ENCODE measurements at regions not wholly inside any gene's neighbourhood (a gene's known extent, or its start where the extent isn't known, plus 50 kb on each side); places are given as distances from the start of the nearest gene placed in this dataset.
"Not testable (repeated sequence)": the region's sequence is repeated elsewhere in the genome, so short reads cannot be mapped to it uniquely, and the experiment has no call there.

- no peak for DNase-seq (ENCODE audit: low read depth)
Observed at GRCh38 chr5:2861605-2862004, 110.1 kb upstream of the IRX2 start.

DNA sequence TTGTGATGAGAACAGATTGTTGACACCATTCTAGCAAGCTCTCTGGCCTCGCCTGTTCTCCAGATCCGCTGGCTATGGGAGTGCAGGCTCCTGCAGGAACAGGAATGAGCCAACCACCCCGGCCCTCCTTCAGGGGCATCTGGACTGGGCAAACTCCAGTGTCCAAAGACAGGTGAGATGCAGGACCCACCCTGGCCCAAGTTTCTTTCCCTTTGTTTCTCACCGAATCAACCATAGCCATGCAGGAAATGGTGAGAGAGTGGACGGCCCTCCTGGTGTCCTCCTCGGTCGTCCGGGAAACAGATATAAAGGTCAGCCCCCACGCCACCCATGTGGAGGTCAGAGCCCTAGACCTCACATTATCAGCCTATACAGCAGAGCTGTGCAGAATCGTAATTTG is 108.6 kb upstream of the IRX2 start:
- no peak for DNase-seq (ENCODE audit: low read depth)

DNA sequence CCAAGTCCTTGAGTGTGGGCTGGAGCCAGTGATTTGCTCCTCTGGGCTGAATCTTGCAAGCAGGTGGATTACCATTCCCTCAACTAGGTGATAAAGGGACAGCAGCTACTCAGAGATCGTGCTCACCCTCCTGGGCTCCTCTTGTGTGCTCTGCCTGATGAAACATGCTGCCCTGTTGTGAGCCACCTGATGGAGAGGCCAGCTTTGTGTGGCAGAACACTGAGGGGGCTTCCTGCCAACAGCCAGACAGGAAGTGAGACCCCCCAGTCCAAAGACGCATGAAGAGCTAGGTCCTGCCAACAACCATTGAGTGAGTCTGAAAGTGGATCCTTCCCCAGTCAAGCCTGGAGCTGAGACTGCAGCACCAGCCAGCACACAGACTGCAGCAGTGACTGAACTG is 106.4 kb upstream of the IRX2 start:
- DNase-seq (ENCODE audit: low read depth), result no peak

- DNase-seq (ENCODE audit: low read depth), result no peak
Observed at GRCh38 chr5:2856206-2856605, 104.7 kb upstream of the IRX2 start.

- no peak for DNase-seq (ENCODE audit: low read depth)
Observed at GRCh38 chr5:2852446-2852845, 101.0 kb upstream of the IRX2 start.

GRCh38 chr5:2851895-2852294 is 100.4 kb upstream of the IRX2 start:
- no peak for DNase-seq (ENCODE audit: low read depth)

- no peak for DNase-seq (ENCODE audit: low read depth)
Observed at GRCh38 chr5:2849429-2849828, 98.0 kb upstream of the IRX2 start.

GRCh38 chr5:2848619-2849018 is 97.1 kb upstream of the IRX2 start:
- no peak for DNase-seq (ENCODE audit: low read depth)

DNA sequence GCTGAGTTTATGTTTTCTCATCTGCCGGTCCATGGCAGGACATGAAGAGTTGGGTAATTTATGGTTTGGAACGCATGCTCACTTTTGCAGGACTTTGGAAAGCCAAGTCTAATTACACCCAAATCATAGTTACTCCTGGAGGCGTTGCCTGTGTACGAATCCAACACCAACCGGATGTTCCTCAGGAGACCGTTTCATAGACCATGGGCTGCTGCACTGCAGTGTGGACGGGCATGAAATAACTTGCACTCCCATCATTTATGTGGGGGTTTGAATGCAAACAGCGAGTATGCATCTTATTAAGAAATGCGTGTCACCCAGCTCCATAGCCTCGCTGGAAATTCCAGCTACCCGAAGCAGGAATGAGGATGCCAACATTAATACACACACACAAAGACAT is 96.1 kb upstream of the IRX2 start:
- DNase-seq (ENCODE audit: low read depth), result no peak

DNA sequence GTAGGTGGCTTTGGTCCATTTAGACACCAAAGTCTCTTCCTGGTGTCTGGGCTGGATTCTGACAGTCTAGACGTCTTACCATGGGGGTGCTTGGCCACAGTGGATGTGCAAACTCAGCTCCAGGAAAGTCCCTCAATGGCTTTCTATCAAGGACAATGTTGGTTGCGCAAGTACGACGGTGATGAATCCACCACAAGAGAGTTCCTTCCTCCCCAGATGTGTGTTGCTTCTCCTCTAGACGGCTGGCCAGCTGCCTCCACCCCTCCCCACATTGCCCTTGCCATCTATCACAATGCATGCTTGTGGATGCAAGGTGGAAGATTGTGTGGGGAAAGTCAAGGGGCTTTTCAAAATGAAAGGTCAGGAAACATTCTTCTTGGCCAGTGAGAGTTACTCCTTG is 89.7 kb upstream of the IRX2 start:
- DNase-seq (ENCODE audit: low read depth), result no peak

DNA sequence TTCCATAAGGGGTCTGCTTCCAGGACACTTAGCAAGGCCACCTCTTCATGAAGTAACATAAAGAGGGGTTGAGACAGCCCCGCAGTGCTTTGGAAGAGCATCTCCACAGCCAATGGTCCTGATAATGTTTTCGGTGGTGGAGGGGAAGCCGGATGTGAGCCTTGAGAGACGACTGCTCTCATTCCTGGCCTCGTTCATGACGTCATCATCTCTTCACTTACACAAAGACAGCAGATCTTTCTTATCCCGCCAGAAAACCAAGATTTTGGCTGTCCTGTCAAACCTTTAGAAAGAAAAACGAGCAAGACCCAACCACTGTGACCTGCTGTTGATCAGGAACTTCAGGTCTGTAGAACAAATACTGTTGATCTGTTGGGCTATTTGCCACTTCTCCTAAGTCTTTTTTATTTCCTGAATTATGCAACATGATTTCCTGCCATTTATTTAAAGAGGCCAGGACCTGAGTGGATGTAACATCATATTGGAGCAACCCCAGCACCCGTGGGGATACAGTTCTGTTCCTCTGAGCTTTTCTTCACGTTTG is 89.0 kb upstream of the IRX2 start:
- no peak for DNase-seq (ENCODE audit: low read depth)

DNA sequence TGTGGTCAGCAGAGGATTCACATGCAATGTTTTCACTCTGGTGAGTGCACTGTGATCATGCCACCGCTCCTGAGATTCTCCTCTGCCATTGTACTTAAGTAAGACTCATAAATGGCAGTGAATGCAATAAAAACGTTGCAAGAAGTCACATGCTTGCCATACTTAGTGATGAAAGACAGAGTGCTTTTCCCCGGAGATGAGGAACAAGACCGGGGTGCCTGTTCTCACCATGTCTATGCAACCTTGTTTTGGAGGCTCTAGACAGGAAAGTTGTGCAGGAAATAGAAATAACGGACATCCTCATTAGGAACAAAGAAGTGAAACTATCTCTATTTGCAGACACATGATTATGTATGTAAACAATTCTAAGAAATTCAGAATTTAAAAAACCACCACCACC is 84.7 kb upstream of the IRX2 start:
- DNase-seq (ENCODE audit: low read depth), result no peak

DNA sequence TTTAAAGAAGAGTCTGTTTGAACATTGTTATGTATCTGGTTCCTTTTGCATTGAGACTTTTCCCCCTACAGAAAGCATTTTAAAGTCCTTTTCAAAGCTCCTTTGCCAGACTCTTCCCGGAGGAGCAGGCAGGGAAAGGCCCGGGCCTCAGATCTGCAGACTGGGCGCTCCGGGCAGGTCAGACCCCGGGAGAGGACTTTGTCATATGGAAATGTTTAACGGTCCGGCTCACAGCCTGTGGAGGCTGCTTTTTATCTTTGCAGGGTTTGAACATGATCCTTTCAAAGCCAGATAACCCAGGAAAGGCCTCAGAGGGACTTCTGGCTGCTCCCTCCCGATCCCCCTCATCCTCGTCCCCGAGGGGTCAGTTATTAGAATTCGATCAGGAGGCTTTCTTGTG is 82.1 kb upstream of the IRX2 start:
- DNase-seq (ENCODE audit: low read depth), result no peak

DNA sequence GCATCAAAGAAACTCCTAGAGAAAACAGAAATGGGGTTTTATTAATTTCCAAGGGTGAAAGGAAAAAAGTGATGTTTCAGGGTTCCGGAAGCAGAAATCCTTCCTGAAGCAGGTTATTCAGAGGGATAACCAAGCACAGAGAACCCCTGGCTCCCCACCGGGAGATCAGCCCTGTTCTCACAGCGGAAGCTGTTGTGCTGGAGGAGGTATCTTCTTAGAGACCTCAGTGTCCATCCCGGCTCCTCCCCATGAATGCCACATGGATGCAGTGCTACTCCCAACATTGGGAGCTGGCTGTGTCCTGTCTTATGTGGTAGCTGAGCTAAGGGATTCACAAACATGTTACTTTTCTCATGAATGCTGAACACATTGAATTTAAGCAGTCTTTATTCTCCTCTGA is 80.9 kb upstream of the IRX2 start:
- no peak for DNase-seq (ENCODE audit: low read depth)

GRCh38 chr5:2829239-2829638 is 77.8 kb upstream of the IRX2 start:
- DNase-seq (ENCODE audit: low read depth), result no peak

DNA sequence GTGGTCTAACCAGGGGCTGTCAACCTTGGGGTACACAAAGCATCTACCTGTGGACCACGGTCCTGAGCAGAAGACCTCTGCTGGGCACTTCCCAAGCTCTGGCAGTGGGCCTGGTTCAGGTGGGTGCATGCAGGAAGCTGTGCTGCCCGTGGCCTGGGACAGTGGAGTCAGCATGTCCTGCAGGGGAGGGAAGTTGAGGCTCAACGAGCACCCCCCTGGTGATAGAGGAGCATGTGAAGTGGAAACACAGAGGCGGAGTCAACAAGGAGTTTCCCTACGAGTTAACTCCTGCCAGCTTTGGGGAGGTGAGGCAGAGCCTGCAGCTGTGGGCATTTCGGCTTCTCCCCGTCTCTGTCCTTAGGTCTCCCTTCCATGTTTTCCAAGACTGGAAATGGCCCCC is 67.5 kb upstream of the IRX2 start:
- DNase-seq (ENCODE audit: low read depth), result no peak

GRCh38 chr5:2817031-2817603 is 65.6 kb upstream of the IRX2 start:
- DNase-seq (ENCODE audit: low read depth), result no peak

DNA sequence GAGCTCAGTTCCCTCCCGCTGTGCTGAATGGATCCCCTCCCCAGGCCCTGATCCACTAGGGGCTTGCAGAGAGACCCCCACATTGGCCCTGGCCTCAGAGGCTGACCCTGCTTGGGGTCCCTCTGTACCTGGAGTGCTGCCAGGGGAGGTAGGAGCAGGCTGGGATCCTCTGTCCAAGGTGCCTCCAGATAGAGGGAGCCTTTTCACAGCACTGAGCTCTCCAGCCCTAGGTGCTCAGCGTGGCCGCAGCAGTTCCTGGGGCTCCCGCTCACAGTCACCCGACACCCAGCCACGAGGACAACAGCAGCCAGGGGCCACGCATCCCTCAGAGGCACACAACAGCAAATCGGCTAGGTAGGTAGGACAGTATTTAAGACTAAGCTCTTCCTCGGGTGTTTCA is 62.2 kb upstream of the IRX2 start:
- DNase-seq (ENCODE audit: low read depth), result no peak

DNA sequence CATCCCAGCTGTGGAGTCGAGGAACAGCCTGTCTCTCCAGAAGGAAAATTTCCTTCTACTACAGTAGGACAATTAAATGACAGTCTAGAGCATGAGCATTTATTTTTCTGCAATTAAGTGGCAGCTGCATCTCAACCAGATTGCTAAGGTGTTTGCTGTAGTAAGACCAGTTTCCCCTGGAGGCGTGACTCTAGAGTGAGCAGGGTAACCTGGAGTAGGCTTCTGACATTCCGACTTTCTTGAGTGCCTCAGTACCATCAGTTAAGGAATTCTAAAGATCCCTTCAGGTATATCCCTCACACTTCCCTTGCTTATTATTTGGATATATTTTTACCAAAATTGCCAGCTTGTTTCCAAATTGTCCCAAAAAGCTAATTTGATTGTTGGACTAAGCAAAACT is 59.2 kb upstream of the IRX2 start:
- no peak for DNase-seq (ENCODE audit: low read depth)

- not testable (repeated sequence) for DNase-seq (ENCODE audit: low read depth)
Observed at GRCh38 chr5:2807244-2807643, 55.8 kb upstream of the IRX2 start.

DNA sequence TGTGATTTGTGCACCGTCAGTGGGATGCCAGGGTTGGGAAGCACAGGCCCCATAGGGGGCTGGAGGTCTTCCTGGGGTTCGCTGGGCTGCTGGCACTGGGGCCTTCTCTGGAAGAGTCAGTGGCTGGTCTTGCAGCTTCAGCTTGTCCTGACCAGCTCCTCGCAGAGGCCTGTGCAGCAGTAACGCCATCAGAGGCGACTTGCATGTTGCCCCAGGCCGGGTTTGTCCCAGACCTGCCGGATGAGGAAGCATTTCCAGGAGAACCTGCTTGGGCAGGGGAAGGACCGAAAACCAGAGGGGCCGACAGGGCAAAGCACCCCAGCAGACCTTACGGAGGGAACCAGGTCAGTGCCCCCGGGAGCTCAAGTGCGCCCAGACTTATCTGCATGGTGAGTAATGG is 54.7 kb upstream of the IRX2 start:
- no peak for DNase-seq (ENCODE audit: low read depth)

DNA sequence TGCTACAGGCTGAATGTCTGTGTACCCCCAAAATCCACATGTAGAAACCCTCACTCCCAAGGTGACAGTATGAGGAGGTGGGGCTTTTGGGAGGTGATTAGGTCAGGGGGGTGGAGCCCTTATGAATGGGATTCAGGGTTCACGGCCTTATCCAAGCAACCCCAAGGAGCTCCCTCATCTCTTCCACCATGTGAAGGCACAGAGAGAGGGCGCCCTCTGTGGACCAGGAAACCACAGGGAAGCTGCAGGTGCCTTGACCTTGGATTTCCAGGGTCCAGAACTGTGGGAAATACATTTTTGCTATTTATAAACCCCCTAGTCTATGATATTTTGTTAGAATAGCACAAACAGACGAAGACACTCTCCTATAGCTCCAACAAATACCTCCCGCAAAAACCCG is 53.6 kb upstream of the IRX2 start:
- no peak for DNase-seq (ENCODE audit: low read depth)

DNA sequence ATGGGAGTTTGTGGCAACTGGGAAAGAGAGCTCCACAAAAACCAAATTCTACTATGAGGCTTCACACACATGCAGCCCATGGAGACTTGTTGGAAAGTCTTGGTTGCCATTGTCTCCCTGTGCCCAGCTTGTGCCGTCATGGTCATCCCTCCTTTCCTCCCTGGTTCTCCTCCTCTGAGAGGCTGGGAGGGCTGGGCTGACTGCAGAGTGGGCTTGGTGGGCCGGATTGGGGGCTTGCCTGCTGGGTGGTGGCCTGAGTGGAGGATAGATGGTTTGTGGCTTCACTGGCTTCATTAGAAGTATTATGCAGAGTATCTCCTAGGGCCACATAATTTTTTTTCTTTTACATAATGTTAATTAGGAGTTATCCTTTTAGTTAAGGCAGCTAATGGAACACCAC is 52.3 kb upstream of the IRX2 start:
- no peak for DNase-seq (ENCODE audit: low read depth)

- DNase-seq (ENCODE audit: low read depth), result no peak
Observed at GRCh38 chr5:2802693-2803365, 51.4 kb upstream of the IRX2 start.
